Gastroesophageal sphincter (tissue), 3 donors: ENCODE measurements at regions not wholly inside any gene's neighbourhood (a gene's known extent, or its start where the extent isn't known, plus 50 kb on each side); places are given as distances from the start of the nearest gene placed in this dataset.

Source experiments
- EP300 ChIP-seq: sonication (generic); formaldehyde crosslinking; IDR thresholded peaks from one replicate; pipeline ENCODE4 v1.6.1; 2017; ENCODE audit warnings: antibody characterized with exemption, mild to moderate bottlenecking
- TF ChIP-seq, protein P1 (sequence below), 4 experiments: fragments of 200-600 bp in 2 of 4; fragments of 450-650 bp in 2 of 4; sonication (generic) in 1 of 4; IDR thresholded peaks; one replicate each; pipeline ENCODE4 v1.5.1; 2017 to 2019; ENCODE audit warnings: antibody characterized with exemption in 4 of 4, mild to moderate bottlenecking in 2 of 4, moderate library complexity in 2 of 4

DNA sequence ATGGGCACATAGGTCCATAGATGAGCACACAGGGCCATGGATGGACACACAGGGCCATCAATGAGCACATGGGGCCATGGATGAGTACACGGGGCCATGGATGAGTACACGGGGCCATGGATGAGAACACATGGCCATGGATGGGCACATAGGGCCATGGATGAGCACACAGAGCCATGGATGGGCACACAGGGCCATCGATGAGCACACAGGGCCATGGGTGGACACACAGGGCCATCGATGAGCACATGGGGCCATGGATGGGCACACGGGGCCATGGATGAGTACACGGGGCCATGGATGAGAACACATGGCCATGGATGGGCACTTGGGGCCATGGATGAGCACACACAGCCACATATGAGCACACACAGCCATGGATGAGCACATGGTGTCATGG is 192.6 kb upstream of the HDAC4 start:
- no peak for TF ChIP-seq EP300
- TF ChIP-seq, protein P1, sequence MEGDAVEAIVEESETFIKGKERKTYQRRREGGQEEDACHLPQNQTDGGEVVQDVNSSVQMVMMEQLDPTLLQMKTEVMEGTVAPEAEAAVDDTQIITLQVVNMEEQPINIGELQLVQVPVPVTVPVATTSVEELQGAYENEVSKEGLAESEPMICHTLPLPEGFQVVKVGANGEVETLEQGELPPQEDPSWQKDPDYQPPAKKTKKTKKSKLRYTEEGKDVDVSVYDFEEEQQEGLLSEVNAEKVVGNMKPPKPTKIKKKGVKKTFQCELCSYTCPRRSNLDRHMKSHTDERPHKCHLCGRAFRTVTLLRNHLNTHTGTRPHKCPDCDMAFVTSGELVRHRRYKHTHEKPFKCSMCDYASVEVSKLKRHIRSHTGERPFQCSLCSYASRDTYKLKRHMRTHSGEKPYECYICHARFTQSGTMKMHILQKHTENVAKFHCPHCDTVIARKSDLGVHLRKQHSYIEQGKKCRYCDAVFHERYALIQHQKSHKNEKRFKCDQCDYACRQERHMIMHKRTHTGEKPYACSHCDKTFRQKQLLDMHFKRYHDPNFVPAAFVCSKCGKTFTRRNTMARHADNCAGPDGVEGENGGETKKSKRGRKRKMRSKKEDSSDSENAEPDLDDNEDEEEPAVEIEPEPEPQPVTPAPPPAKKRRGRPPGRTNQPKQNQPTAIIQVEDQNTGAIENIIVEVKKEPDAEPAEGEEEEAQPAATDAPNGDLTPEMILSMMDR (IDR thresholded peaks at IDR 0.05) = no peak
